Occipital lobe (tissue), 1 donor: ENCODE measurements at regions not wholly inside any gene's neighbourhood (a gene's known extent, or its start where the extent isn't known, plus 50 kb on each side); places are given as distances from the start of the nearest gene placed in this dataset.
"Not testable (repeated sequence)": the region's sequence is repeated elsewhere in the genome, so short reads cannot be mapped to it uniquely, and the experiment has no call there.

Experiments used
- DNase-seq: peaks from one replicate; lab custom pipeline; 2025; lab: John Stamatoyannopoulos, UW

DNA sequence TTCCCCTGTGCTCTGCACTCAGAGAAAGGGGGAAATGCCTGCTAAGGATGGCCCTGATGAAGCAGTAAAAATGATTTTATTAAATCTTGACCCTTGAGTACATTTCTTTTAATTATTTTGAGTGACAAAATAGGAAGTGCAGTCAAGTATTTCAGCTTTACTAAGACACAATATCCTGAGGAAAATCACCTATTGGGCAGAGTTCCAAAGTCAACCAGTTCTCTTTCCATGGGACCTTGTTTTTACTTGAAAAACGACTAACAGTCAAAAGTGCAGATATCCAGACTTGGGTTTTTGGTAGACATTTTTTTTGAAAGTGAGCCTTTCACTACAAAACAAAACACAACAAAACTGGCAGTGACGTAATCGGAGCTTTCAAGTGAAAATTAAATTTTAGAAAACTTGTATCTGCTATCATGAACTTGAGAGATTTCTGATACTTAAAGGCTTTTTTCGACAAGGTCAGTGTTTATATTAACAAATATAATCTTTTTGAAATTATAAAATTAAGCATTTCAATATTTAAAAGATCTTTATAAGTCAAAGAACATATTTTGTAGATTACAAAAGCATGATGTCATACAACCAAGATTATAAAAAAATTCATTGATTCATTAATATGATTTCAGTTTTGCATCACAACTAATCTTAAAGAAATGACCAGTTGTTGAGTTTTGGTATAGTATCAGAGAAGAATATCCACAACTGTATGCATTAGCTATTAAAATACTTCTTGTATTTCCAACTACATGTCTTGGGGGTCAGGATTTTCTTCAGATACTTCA lies 513.8 kb upstream of the AKR1E2 start:
- no peak for DNase-seq

DNA sequence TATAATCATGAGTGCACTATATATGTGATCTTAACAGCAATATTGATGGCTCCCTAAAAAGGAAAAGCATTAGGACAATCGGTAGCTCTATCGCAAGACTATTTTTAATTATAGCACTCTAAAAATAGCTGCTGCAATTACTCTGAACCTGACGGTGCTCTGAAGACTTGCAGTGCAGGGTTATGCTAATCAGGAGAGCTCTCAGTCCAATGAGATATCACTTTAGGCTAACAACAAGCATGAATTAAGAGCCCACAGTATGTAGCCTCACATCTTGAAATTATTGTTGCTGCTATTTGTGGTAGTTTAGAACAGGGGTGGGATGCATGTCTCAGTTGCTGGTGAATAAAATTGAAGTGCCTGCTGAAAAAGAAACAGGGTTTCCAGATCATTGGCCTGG lies 515.8 kb upstream of the AKR1E2 start:
- DNase-seq: no peak

DNA sequence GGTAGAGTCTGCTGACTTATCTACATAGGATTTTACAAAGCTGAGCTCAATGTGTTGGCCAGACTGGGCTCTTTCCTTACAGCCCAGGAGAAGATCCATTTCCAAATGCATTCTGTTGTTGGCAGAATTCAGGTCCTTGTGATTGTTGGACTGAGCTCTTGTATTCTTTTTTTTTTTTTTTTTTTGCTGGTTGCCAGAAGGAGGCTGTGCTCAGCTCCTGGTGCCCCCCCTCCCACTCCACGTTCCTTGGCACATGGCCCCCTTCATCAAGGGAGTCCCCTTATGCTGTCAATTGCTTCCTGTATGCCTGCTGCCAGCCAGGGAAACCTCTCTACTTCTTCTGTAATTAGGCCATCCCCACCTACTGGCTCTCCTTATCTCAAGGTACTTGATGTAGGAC lies 518.1 kb upstream of the AKR1E2 start:
- no peak for DNase-seq

DNA sequence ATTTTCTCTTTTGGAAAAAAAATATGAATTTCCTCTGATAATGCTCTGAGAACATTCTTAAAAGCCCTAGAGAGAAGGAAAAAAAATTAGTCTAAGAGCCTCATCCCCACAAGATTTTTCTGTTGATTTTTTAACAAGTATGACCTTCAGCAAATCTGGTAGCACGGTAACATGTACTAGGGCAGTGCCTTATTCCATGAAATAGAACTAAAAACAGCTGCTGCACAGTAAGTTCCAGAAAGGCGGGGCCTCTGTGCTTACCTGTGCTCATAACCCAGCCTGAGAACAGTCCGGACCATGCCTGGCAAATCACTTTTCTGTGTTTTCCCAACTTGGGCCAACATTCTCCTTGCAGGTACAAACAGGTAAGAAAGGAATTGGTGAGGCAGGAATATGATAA lies 519.1 kb upstream of the AKR1E2 start:
- DNase-seq: no peak

DNA sequence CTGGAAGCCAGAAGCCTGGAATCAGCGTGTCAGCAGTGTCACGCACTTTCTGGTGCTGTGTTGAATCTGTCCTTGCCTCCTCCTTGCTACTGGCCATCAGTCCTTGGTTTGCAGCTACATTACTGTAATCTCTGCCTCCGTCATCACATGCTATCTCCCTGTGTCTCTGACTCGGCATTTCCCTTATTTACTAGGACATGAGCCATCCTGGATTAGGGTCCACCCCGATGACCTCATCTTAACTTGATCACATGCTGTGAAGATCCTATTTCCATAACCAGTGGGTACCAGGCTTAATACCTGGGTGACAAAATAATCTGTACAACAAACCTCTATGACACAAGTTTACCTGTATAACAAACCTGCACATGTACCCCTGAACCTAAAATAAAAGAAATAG lies 518.0 kb upstream of the KLF6 start:
- DNase-seq: no peak

DNA sequence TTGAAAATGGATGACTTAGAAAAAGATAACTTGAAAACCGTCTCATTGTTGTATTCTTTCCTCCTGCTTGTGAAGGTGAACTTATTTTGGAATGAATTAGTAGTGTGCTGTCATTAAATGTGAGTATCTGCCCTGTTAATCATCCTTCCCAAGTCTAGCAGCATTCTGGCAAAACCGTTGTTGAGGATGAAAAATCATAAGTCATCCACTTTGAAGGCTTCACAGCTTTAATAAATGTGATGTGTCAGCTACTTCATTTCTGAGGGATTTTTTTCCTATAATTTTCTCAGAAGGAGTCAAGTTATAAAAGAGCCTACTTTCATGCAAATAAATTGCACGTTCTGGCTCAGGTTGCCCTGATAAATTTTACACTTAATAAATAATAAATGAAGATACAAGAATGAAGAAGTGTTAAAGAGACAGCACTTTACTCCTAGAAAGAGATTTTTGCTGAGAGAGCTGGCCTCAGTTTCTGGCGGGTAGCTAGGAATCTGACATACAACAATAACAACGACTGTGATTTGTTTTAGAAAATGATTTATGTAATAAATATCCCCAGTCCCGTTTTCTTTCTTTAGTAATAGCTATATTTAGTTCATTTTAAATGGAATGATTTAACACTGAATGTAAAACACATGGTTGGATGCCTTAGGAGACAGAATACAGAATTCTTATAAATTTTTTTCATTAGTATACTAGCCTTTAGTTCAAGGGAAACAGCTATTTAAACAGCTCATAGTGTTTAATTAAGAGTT lies 516.5 kb upstream of the KLF6 start:
- DNase-seq: no peak

DNA sequence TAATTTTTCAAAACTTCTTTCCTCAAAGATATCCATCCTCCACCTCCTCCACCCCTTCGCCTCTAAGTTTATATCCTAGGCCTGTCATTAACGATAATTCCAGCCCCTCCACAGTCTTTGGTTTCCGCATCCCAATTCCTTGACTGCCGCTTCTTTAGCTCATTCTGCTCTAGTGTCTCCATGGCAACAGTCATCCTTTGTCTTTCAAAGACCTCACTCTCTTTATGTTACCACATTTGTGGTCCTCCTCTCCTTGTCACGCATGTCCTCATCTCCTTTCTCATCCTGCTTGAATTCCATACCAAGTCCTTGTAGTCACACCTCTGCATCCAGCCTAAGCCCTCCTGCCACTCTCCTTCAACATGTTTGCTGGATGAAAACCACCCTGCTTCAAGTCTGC lies 511.2 kb upstream of the KLF6 start:
- no peak for DNase-seq

DNA sequence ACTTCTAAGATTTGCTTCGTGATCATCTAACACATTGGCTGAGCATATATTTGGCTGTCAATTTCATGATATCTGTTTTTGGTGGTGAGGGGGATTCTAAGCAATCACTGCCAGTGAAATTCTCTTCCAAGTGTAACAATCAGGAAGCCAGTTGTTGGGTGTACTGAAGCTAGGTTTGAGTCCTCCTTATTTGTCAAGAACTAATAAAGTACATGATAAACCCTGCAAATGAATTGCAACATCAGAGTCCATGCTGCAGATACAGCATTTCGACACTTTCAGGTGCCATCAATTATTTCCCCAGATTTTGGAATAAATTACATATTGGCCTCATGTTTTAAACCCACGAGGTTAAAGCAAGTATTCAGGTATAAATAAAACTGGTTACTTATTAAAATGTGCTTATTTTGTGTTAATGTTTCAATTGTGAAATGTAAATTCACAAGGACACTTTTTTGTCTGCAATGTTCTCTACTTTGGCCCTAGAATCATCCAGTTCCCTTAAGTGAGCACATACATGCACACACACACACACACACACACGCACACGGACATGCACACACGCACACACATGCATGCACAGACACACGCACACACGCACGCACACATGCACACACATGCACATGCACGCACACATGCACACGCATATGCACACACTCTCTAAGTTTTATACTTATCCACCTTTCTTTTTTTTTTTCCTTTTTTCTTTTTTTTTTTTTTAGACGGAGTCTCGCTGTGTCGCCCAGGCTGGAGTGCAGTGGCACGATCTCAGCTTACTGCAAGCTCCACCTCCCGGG lies 510.2 kb upstream of the KLF6 start:
- DNase-seq: no peak

DNA sequence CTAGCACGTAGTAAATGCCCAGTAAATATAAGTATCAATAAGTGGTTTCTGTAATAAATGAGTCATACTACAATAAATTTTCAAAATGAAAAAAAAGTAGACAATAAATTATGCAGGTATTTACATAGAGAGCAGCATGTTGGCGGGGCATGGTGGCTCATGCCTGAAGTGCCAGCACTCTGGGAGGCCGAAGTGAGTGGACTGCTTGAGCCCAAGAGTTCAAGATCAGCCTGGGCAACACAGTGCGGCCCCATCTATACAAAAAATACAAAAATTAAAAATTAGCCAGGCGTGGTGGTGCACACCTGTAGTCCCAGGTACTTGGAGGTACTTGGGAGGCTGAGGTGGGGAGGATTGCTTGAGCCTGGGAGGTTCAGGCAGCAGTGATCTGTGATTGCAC lies 509.3 kb upstream of the KLF6 start:
- no peak for DNase-seq

DNA sequence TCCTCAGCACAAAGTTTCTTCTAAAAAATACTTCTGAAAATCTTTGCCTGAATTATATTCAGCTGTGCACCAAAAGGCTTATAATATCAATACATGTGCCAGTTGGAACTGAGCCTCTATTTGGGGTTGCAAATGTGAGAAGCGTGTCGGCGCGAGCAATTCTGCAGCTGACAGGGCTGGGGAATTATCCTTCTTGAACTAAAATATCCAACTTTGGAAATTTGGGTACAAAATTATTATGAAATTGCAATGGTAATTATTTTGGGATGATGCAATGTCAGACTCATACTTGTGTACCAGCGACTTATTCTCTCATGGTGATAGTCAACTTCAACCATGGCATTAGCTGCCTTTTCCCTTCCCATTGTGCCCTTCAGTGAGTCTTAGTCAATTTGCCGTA lies 507.0 kb upstream of the KLF6 start:
- no peak for DNase-seq

DNA sequence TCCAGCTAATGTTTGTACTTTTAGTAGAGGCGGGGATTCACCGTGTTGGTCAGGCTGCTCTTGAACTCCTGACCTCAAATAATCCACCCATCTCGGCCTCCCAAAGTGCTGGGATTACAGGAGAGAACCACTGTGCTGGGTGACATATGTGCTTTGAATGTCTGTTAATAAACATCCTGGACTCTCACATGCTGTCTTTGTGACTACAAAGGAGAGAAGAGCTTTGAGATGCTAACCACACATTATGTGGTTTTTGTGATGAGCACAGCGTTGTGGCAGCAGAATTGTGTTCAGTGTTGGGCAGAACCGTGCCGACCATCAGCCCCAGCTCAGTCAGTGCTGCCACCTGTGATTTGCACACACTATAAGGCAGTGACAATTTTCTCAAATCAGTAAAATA lies 500.1 kb upstream of the KLF6 start:
- no peak for DNase-seq

DNA sequence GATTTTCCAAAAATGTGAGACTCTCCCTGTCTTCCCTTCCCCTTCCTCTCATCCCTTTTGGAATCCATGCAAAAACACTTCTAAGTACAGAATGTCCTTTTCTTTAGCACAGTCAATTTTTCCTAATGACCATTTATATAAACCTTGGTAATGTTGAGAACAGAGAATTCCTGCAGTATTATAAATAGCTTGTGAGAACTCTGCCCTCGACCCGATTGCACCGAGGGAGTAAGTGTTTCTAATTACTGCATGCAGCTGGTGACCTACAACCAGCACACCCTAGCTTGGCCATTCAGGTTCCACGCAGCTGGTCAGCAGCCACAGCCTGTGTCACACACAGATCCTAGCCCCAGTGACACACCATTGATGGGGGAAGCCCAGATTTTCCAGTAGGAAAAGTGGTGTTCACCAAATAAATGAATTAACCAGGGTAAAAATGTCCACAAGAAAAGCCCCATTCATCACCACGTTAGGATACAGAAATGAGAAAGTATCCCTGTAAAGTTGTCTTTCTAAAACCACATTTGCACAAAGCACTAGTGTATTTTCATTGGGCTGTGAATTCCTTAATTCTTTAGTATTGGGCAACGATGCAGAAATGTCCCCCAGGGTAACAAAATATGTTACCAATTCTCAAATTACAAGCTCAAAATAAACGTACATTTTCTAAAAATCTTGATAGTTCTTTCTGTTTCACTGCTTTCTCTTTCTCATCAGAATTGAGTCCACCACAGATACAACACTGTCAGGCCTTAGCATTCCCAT lies 499.0 kb upstream of the KLF6 start:
- no peak for DNase-seq

DNA sequence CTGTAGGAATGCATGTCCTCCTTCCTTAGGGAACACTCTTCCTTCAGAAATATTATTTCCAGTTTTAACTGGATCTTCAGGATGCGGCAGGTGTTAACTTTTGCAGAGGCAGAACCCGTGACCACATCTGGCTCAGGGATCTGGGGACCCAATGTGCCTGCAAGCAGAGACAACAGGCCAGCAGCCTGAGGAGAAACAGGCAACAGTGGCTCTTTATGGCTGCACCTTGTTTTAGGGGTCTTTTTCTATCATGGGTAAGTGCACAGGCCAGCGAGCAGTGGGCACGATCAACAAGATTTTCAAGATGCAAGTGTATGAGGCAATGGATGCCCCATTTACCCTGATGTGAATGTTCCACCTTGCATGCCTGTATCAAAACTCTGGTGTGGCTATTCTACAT lies 497.5 kb upstream of the KLF6 start:
- DNase-seq: no peak

DNA sequence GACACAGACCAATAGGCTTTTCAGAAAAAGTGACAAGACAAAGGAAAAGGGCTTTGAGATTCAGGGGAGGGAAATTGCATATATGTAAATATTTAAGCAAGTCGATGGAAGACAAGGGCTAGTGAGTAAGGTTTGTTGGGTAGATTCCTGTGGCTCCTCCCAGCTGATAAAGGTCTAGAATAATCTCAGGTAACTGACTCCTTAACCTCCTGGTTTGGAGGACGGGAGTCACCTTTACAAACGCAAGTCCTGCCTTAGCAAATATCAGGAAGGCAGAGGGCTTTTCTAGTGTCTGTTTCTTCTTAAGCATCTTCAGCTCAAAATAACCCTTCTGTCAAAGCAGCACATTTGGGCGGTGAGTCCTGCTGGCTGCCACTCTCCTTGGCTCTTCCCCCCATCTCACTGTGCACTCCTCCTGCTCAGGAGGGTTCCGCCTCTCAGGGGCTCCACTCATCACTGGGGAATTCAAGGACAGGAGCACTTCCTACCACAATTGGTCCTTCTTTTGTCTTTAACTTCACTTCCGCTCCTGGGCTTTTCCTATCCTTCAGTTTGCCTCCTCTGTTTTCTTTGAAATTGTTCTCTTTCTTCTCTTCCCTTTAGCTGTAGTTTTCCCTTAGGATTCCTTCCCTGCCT lies 496.3 kb upstream of the KLF6 start:
- no peak for DNase-seq

DNA sequence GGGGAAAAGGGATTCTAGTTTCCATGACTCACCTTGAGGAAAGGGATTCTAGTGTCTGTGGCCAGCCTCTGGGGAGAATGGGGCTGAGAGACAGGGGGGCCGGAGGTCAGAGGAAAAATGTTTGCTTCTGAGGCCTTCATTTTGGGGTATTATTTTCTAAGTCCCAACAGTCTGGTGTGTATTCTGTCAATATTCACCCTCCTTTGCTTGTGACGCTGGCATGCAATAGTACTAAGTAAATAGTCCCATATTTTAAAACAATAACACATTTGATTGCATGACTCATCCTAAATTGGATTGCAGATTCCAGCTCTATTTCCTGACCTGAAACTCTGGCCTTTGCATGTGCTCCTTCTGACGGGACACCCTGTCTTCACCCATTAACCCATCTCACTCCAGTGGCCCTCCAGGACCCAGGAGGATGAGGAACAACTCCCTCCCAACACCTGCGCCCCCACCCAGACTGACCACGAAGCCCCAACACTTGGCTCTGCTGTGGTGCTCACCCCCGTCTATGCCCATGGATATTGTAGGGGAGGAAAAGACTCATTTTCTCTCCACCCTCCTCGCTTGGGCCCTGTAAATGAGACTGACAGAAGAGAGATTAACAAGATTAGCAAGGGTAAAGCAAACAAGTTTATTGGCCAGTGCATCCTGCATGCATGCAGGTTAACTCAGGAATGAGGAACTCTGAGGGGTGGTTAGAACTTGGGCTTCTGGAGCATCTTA lies 495.6 kb upstream of the KLF6 start:
- DNase-seq: no peak

DNA sequence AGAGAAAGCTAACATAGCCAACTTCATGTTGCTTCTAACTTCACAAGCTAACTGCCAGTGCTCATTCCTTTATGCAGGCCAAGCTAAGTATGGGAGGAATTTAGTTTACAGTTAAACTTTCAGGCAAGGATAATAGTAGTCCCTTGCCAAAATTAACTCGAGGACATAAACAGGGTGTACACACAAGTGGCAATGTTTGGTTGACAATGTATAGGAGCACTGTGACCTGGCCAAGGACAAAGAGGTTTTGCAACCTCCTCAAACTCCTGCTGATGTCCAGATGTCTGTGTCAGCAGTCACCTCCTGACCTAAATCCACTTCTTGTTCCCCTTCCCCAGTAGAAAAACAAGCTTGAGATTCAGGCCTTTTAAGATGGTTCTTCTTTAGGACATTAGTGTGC lies 494.6 kb upstream of the KLF6 start:
- no peak for DNase-seq

DNA sequence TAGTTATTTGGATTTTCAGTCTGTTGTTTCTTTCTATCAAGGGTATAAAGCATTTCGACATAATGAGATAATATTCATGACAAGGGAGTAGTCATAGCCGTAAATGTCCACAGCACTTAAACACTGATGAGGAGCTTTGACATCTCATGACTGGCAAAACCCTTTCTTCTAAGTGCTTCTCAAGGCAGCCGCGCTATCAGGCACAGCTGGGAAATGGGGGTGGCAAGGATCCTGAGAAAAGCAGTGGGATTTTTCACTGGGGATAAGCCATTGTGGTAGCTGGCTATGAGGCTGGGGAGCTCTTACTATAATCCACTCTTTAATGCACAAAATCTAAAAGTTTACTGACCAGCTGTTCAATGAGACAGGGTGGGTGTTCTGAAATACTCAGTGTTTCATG lies 493.2 kb upstream of the KLF6 start:
- DNase-seq: no peak

DNA sequence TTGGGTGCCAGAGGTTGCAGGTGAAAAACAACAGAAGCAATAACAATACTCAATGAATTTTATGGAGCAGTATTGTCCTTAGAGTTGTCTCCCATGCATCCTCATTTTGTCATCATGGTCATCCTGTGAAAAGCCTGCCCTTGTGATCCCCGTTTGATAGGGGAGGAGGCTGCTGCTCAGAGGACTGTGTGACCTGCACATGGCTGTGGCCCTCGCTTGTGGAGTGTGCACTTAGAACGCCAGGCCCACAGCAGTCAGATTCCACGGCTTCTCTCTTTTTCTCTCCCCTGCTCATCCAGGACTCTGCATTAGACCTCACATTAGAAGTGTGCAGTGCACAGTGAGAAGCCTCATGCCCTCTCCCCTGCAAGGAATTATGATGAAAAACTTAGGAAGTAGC lies 491.1 kb upstream of the KLF6 start:
- DNase-seq: no peak

DNA sequence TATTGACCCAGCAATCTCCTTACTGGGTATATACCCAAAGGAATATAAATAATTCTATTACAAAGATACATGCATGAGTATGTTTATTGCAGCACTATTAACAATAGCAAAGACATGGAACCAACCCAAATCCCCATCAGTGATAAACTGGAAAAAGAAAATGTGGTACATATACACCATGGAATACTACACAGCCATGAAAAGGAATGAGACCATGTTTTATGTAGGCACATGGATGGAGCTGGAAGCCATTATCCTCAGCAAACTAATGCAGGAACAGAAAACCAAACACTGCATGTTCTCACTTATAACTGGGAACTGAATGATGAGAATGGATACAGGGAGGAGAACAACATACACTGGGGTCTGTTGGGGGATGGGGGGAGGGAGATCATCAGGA lies 489.7 kb upstream of the KLF6 start:
- not testable (repeated sequence) for DNase-seq

DNA sequence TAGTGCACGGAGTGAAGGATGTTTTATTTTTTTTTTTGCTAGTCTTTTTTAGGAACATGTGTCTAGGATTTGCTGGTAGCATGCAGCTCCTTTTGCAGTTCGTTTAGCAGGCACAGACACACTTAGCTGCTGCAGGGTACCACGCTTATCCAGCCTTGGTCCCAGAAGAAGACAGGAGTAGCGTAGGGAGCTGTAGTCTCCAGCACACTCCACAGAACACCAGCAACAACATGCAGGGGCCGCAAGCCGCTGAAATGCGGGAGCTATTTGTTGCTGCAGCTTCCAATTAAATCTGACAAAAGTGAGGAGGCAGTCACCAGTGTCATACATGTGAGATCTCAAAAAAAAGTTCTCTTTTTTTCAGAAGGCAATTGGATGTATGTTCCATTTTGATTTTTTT lies 486.2 kb upstream of the KLF6 start:
- DNase-seq: no peak

DNA sequence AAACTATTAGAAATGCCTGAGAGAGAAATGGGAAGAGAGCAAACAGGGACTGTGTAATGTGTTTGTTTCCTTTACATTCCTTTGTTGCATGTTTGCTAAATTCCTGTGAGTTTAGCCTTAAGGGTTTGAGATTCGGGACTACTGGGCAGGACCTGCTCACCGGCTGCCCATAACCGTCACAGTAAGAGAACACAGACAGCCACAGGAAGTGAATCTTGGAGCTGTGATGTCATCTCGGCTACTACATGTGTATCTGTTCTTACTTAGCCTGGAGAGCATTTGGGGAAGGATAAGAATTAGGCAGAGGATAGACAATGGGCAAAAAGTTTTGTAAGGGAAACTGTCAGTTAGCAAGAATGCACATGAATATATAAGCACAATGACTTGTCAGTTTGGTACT lies 485.1 kb upstream of the KLF6 start:
- no peak for DNase-seq
